ENCODE measurements at regions not wholly inside any gene's neighbourhood (a gene's known extent, or its start where the extent isn't known, plus 50 kb on each side); places are given as distances from the start of the nearest gene placed in this dataset.

DNA sequence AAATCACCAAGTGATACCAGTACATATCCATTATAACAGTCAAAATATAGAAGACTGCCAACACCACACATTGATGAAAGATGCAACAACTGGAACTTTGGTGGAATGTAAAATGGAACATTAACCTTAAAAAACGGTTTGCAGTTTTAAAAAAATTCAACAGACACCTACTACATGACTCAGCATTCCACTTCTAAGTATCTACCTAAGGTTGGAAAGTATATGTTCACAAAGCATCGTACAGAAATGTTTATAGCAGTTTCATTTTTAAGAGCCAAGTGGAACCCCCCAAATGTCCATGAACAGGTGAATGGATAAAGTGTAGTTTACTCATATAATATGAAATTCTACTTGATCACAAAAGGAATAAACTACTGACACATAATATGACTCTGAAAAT is 314.7 kb upstream of the ARRDC4 start:
- TF ChIP-seq, protein P1, sequence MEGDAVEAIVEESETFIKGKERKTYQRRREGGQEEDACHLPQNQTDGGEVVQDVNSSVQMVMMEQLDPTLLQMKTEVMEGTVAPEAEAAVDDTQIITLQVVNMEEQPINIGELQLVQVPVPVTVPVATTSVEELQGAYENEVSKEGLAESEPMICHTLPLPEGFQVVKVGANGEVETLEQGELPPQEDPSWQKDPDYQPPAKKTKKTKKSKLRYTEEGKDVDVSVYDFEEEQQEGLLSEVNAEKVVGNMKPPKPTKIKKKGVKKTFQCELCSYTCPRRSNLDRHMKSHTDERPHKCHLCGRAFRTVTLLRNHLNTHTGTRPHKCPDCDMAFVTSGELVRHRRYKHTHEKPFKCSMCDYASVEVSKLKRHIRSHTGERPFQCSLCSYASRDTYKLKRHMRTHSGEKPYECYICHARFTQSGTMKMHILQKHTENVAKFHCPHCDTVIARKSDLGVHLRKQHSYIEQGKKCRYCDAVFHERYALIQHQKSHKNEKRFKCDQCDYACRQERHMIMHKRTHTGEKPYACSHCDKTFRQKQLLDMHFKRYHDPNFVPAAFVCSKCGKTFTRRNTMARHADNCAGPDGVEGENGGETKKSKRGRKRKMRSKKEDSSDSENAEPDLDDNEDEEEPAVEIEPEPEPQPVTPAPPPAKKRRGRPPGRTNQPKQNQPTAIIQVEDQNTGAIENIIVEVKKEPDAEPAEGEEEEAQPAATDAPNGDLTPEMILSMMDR (IDR thresholded peaks at IDR 0.05; ENCODE audit: partially characterized antibody, unreplicated experiment) = no peak
- no peak for DNase-seq
- Mint-ChIP-seq H3K27ac (ENCODE audit: unreplicated experiment) (no peak overlapping the region), H3K36me3 (ENCODE audit: unreplicated experiment) (no peaks in the 10 kb centered on the region), H3K27me3 (ENCODE audit: unreplicated experiment) (no peaks in the 10 kb centered on the region), H3K4me3 (ENCODE audit: unreplicated experiment) (no peak overlapping the region), H3K4me1 (ENCODE audit: low read depth, unreplicated experiment) (no peaks in the 10 kb centered on the region), H3K9me3 (ENCODE audit: unreplicated experiment) (no peaks in the 10 kb centered on the region)

DNA sequence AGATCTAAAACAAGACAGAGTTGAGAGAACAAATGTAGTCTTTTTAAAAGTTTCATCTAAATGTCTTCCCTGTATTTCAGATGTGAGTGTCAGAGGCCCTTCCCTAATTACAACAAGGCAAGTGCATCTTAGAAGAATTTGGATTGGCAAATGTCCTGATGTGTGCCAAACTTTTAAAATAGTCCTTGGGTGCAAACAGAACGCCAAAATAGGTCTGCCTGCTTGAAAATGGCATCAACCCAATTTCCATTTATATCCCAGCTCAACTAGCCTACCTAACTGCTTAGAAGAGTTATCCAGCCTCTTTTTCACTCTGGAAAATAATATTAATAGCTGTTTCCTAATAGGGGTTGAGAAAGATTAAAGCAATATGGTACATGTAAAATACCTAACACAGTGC is 311.8 kb upstream of the ARRDC4 start:
- no peaks in the 10 kb centered on the region for H3K9me3 Mint-ChIP-seq (ENCODE audit: unreplicated experiment)

DNA sequence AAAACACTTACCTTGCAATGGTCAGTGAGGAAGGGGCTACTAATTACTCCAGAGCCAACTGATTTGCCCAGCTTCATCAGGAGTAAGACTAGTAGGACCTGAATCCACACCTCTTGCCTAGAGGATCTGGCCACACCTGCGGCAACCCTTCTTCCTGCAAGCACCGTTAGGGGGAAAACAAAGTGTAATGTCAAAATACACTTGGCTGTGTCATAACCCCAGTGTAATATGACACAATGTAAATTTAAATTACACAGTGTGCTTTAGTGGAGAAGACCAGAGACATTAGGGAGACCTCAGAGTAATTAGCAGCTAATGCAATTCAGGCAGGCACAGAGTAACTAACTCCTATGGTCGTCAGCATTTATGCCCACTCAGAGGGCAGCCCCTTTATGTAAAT is 308.5 kb upstream of the ARRDC4 start:
- no peaks in the 10 kb centered on the region for H3K36me3 Mint-ChIP-seq (ENCODE audit: unreplicated experiment)
- H3K27me3 Mint-ChIP-seq (ENCODE audit: unreplicated experiment) = no peaks in the 10 kb centered on the region
- no peak overlapping the region for H3K27ac Mint-ChIP-seq (ENCODE audit: unreplicated experiment)
- peaks cover 30% of the 10 kb centered on the region for H3K4me1 Mint-ChIP-seq (ENCODE audit: low read depth, unreplicated experiment)
- TF ChIP-seq, protein P1 (IDR thresholded peaks at IDR 0.05; ENCODE audit: partially characterized antibody, unreplicated experiment) = no peak
- H3K9me3 Mint-ChIP-seq (ENCODE audit: unreplicated experiment) = peaks cover 2% of the 10 kb centered on the region
- no peak for DNase-seq
- H3K4me3 Mint-ChIP-seq (ENCODE audit: unreplicated experiment) = peak overlapping the region; percentile 78

More for the DNA sequence above, 311.8 kb upstream of the ARRDC4 start:
- TF ChIP-seq, protein P1 (IDR thresholded peaks at IDR 0.05; ENCODE audit: partially characterized antibody, unreplicated experiment) = no peak
- no peak overlapping the region for H3K27ac Mint-ChIP-seq (ENCODE audit: unreplicated experiment)
- no peak for DNase-seq
- H3K36me3 Mint-ChIP-seq (ENCODE audit: unreplicated experiment) = no peaks in the 10 kb centered on the region
- H3K27me3 Mint-ChIP-seq (ENCODE audit: unreplicated experiment) = no peaks in the 10 kb centered on the region
- H3K4me1 Mint-ChIP-seq (ENCODE audit: low read depth, unreplicated experiment) = peaks cover 13% of the 10 kb centered on the region
- H3K4me3 Mint-ChIP-seq (ENCODE audit: unreplicated experiment) = no peak overlapping the region

DNA sequence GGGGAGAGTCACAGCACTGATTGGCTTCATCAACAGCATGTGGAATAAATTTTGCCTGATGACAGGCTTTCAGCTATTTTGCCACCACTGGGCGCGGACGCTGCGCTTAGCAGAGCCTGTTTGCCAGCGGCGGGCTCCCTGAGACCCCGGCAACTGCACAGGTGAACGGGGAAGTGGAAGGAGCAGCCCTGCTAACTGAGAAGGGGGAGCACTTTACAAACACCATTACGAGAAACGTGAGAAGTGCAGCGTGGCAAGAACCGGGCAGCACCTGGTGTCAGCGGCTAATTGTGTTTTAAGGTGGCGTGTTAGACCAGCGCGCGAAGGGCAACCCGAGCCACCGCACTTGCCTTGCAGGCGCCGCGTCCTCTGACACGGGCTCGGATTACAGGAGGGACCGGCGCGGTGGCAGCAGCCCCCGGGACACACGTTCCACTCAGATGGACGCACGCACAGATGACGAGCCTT is 307.8 kb upstream of the ARRDC4 start:
- Mint-ChIP-seq H3K36me3 (ENCODE audit: unreplicated experiment) (no peaks in the 10 kb centered on the region), H3K9me3 (ENCODE audit: unreplicated experiment) (peaks cover 2% of the 10 kb centered on the region), H3K27ac (ENCODE audit: unreplicated experiment) (peak overlapping the region; percentile 80), H3K4me1 (ENCODE audit: low read depth, unreplicated experiment) (peaks cover 30% of the 10 kb centered on the region), H3K27me3 (ENCODE audit: unreplicated experiment) (no peaks in the 10 kb centered on the region), H3K4me3 (ENCODE audit: unreplicated experiment) (peak overlapping the region; percentile 78)
- TF ChIP-seq, protein P1 (IDR thresholded peaks at IDR 0.05; ENCODE audit: partially characterized antibody, unreplicated experiment) = no peak
- peak; percentile 75 for DNase-seq

DNA sequence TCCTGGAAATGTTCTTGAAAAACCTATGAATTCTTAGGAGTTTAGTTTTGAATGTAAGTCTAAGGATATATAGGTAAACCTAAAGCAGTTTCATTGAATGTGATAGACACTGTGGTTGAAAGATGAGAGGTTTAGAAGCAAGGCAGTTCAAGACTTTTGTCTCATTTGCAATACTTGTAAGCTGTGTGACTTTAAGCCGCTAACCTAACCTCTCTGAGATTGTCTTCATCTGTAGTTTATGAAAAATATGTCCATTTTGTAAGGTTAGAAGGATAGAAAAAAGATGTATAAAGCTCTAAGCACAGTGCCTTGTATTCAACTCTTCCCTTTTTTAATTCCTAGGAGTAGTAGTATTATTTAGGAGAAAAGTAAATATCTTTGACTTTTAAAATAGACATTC is 306.6 kb upstream of the ARRDC4 start:
- TF ChIP-seq, protein P1 (IDR thresholded peaks at IDR 0.05; ENCODE audit: partially characterized antibody, unreplicated experiment) = no peak
- Mint-ChIP-seq H3K9me3 (ENCODE audit: unreplicated experiment) (peaks cover 2% of the 10 kb centered on the region), H3K27me3 (ENCODE audit: unreplicated experiment) (no peaks in the 10 kb centered on the region)

More for the DNA sequence above, 306.6 kb upstream of the ARRDC4 start:
- Mint-ChIP-seq H3K27ac (ENCODE audit: unreplicated experiment) (no peak overlapping the region), H3K36me3 (ENCODE audit: unreplicated experiment) (no peaks in the 10 kb centered on the region), H3K4me3 (ENCODE audit: unreplicated experiment) (no peak overlapping the region), H3K4me1 (ENCODE audit: low read depth, unreplicated experiment) (peaks cover 30% of the 10 kb centered on the region)
- DNase-seq = no peak

Measured in glutamatergic neuron (in vitro differentiated cells).